HAP-1 (cell line): ENCODE measurements at regions not wholly inside any gene's neighbourhood (a gene's known extent, or its start where the extent isn't known, plus 50 kb on each side); places are given as distances from the start of the nearest gene placed in this dataset.

ENCODE experiments used
- DNase-seq, 2 experiments: peaks; one replicate each; pipeline ENCODE4 v3.0.0-alpha.2; 2016 to 2020; ENCODE audit warnings: low spot score in 2 of 2
- H3K27me3 ChIP-seq: fragments of 250-450 bp; sonication (Bioruptor Pico); 2 replicates; pipeline ENCODE4 v1.5.1; 2020; ENCODE audit warnings: low read depth, mild to moderate bottlenecking, moderate library complexity
- H3K36me3 ChIP-seq: fragments of 250-450 bp; sonication (Bioruptor Pico); replicated peaks from 2 replicates; pipeline ENCODE4 v1.5.1; 2020; ENCODE audit warnings: mild to moderate bottlenecking
- H3K4me1 ChIP-seq: fragments of 250-450 bp; sonication (Bioruptor Pico); 2 replicates; pipeline ENCODE4 v1.5.1; 2020; ENCODE audit warnings: mild to moderate bottlenecking
- H3K4me3 ChIP-seq: fragments of 250-450 bp; sonication (Bioruptor Pico); 2 replicates; pipeline ENCODE4 v1.5.1; 2020; ENCODE audit warnings: mild to moderate bottlenecking, moderate library complexity
- H3K9me3 ChIP-seq: fragments of 250-450 bp; sonication (Bioruptor Pico); 2 replicates; pipeline ENCODE4 v1.5.1; 2020; ENCODE audit warnings: mild to moderate bottlenecking, moderate library complexity
- in situ Hi-C: fragments of 300-500 bp; cut with MboI; formaldehyde crosslinking; loops from 3 replicates; pipeline ENCODE4 v1.14.3; 2020; ENCODE audit warnings: low sequenced_read_pairs, inconsistent platforms, mixed read lengths

- Histone ChIP-seq H3K4me1 (no peaks in the 10 kb centered on the region; the same call in 1 of the 2 replicates), H3K27me3 (no peaks in the 10 kb centered on the region), H3K4me3 (no peak overlapping the region), H3K36me3 (no peaks in the 10 kb centered on the region), H3K9me3 (no peaks in the 10 kb centered on the region)
- peak in 1 of 2 experiments; percentile 1 for DNase-seq
- in situ Hi-C loops, result no loop called here
Measured at GRCh38 chr2:128422571-128422970, 103.9 kb upstream of the HS6ST1 start.

GRCh38 chr2:128423788-128424165 lies 105.1 kb upstream of the HS6ST1 start:
- Histone ChIP-seq H3K36me3 (no peaks in the 10 kb centered on the region), H3K27me3 (no peaks in the 10 kb centered on the region), H3K4me3 (no peak overlapping the region), H3K4me1 (no peaks in the 10 kb centered on the region; the same call in 1 of the 2 replicates), H3K9me3 (no peaks in the 10 kb centered on the region)
- in situ Hi-C loops, result no loop called here
- DNase-seq, result no peak

GRCh38 chr2:128424406-128425171 lies 105.9 kb upstream of the HS6ST1 start:
- no peaks in the 10 kb centered on the region; the same call in 1 of the 2 replicates for H3K4me1 ChIP-seq
- H3K36me3 ChIP-seq, result no peaks in the 10 kb centered on the region
- H3K27me3 ChIP-seq, result no peaks in the 10 kb centered on the region
- in situ Hi-C loops, result no loop called here
- no peaks in the 10 kb centered on the region for H3K9me3 ChIP-seq
- no peak overlapping the region for H3K4me3 ChIP-seq
- peak in 1 of 2 experiments; percentile 5 for DNase-seq

GRCh38 chr2:128425216-128425615 lies 106.5 kb upstream of the HS6ST1 start:
- Histone ChIP-seq H3K36me3 (no peaks in the 10 kb centered on the region), H3K27me3 (no peaks in the 10 kb centered on the region), H3K4me3 (no peak overlapping the region), H3K9me3 (no peaks in the 10 kb centered on the region), H3K4me1 (no peaks in the 10 kb centered on the region)
- peak in 1 of 2 experiments; percentile 3 for DNase-seq
- in situ Hi-C loops, result no loop called here

- Histone ChIP-seq H3K9me3 (no peaks in the 10 kb centered on the region), H3K4me3 (no peak overlapping the region), H3K4me1 (no peaks in the 10 kb centered on the region), H3K36me3 (no peaks in the 10 kb centered on the region), H3K27me3 (no peaks in the 10 kb centered on the region)
- DNase-seq, result peak in 1 of 2 experiments; percentile 1
- in situ Hi-C loops, result no loop called here
Measured at GRCh38 chr2:128425731-128426620, 107.3 kb upstream of the HS6ST1 start.

- in situ Hi-C loops, result no loop called here
- DNase-seq, result no peak
- no peaks in the 10 kb centered on the region for H3K9me3 ChIP-seq
Measured at GRCh38 chr2:128427413-128427755, 108.7 kb upstream of the HS6ST1 start.

GRCh38 chr2:128428415-128428814 lies 109.7 kb upstream of the HS6ST1 start:
- Histone ChIP-seq H3K4me1 (no peaks in the 10 kb centered on the region), H3K9me3 (no peaks in the 10 kb centered on the region), H3K27me3 (no peaks in the 10 kb centered on the region), H3K4me3 (no peak overlapping the region), H3K36me3 (no peaks in the 10 kb centered on the region)
- DNase-seq, result no peak
- in situ Hi-C loops, result no loop called here

More at GRCh38 chr2:128427413-128427755, 108.7 kb upstream of the HS6ST1 start:
- Histone ChIP-seq H3K4me1 (no peaks in the 10 kb centered on the region), H3K4me3 (no peak overlapping the region), H3K27me3 (no peaks in the 10 kb centered on the region), H3K36me3 (no peaks in the 10 kb centered on the region)

- H3K27me3 ChIP-seq, result no peaks in the 10 kb centered on the region
- no peaks in the 10 kb centered on the region for H3K4me1 ChIP-seq
- H3K4me3 ChIP-seq, result no peak overlapping the region
- H3K36me3 ChIP-seq, result no peaks in the 10 kb centered on the region
- no peaks in the 10 kb centered on the region for H3K9me3 ChIP-seq
- in situ Hi-C loops, result no loop called here
- no peak for DNase-seq
Measured at GRCh38 chr2:128432423-128432822, 113.8 kb upstream of the HS6ST1 start.

- Histone ChIP-seq H3K27me3 (no peaks in the 10 kb centered on the region), H3K4me3 (no peak overlapping the region), H3K9me3 (no peaks in the 10 kb centered on the region), H3K36me3 (no peaks in the 10 kb centered on the region), H3K4me1 (no peaks in the 10 kb centered on the region)
- in situ Hi-C loops, result no loop called here
- DNase-seq, result no peak
Measured at GRCh38 chr2:128433911-128434550, 115.4 kb upstream of the HS6ST1 start.

GRCh38 chr2:128435576-128436478 lies 117.2 kb upstream of the HS6ST1 start:
- Histone ChIP-seq H3K9me3 (no peaks in the 10 kb centered on the region), H3K4me3 (no peak overlapping the region), H3K4me1 (no peaks in the 10 kb centered on the region), H3K36me3 (no peaks in the 10 kb centered on the region), H3K27me3 (no peaks in the 10 kb centered on the region)
- DNase-seq, result peak in 1 of 2 experiments; percentile 1
- in situ Hi-C loops, result no loop called here

- no peaks in the 10 kb centered on the region for H3K27me3 ChIP-seq
- no peaks in the 10 kb centered on the region for H3K36me3 ChIP-seq
- no peak overlapping the region for H3K4me3 ChIP-seq
- H3K9me3 ChIP-seq, result no peaks in the 10 kb centered on the region
- in situ Hi-C loops, result no loop called here
- no peak for DNase-seq
- no peaks in the 10 kb centered on the region for H3K4me1 ChIP-seq
Measured at GRCh38 chr2:128436479-128437203, 118.0 kb upstream of the HS6ST1 start.

GRCh38 chr2:128437204-128437565 lies 118.5 kb upstream of the HS6ST1 start:
- DNase-seq, result peak in 1 of 2 experiments; percentile 3
- in situ Hi-C loops, result no loop called here
- Histone ChIP-seq H3K36me3 (no peaks in the 10 kb centered on the region), H3K9me3 (no peaks in the 10 kb centered on the region), H3K27me3 (no peaks in the 10 kb centered on the region), H3K4me3 (no peak overlapping the region), H3K4me1 (peaks cover 5% of the 10 kb centered on the region)
